C4-2B (cell line): ENCODE measurements at regions not wholly inside any gene's neighbourhood (a gene's known extent, or its start where the extent isn't known, plus 50 kb on each side); places are given as distances from the start of the nearest gene placed in this dataset.

Experiments
- ZFX ChIP-seq: fragments of 450-650 bp; IDR thresholded peaks from 2 replicates; pipeline ENCODE4 v1.6.1; 2017
- TF ChIP-seq, protein P1 (sequence below): fragments of 450-650 bp; conservative IDR thresholded peaks from 2 replicates; pipeline ENCODE4 v1.5.1; 2017; ENCODE audit warnings: mild to moderate bottlenecking

DNA sequence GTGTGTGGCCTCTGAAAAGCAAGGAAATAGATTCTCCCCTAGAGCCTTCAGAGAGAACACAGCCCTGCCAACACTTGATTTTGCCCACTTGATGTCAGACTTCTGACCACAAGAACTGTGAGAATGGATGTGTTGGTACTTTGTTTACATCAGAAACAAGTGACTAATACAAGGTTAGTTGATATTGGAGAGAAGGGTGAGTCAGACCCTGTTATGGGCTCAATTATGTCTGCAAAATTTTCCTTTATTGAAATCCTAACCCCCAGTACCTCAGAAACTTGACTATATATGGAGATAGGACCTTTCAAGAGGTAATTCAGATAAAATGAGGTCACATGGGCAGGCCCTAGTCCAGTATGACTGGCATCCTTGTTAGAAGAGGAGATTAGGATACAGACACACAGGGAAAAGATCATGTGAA lies 226.7 kb downstream of the RFC3 start:
- TF ChIP-seq, protein P1, sequence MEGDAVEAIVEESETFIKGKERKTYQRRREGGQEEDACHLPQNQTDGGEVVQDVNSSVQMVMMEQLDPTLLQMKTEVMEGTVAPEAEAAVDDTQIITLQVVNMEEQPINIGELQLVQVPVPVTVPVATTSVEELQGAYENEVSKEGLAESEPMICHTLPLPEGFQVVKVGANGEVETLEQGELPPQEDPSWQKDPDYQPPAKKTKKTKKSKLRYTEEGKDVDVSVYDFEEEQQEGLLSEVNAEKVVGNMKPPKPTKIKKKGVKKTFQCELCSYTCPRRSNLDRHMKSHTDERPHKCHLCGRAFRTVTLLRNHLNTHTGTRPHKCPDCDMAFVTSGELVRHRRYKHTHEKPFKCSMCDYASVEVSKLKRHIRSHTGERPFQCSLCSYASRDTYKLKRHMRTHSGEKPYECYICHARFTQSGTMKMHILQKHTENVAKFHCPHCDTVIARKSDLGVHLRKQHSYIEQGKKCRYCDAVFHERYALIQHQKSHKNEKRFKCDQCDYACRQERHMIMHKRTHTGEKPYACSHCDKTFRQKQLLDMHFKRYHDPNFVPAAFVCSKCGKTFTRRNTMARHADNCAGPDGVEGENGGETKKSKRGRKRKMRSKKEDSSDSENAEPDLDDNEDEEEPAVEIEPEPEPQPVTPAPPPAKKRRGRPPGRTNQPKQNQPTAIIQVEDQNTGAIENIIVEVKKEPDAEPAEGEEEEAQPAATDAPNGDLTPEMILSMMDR = no peak
- no peak for TF ChIP-seq ZFX
